Transverse colon (tissue), 4 donors: ENCODE measurements at regions not wholly inside any gene's neighbourhood (a gene's known extent, or its start where the extent isn't known, plus 50 kb on each side); places are given as distances from the start of the nearest gene placed in this dataset.
A peak's percentile ranks its signal among the peaks of the same experiment; 100 is the strongest.

Source experiments
- DNase-seq: peaks from one replicate; pipeline ENCODE4 v3.0.0-alpha.2; 2019
- H3K27ac ChIP-seq, 4 donors: fragments of 200-600 bp; sonication (generic); 2 replicates each; pipeline ENCODE4 v1.5.1; 2016 to 2018; ENCODE audit warnings: inconsistent platforms in 4 of 4
- H3K27me3 ChIP-seq: fragments of 200-600 bp; sonication (generic); 2 replicates; pipeline ENCODE4 v1.5.1; 2017; ENCODE audit warnings: inconsistent platforms
- H3K36me3 ChIP-seq, 4 donors: fragments of 200-600 bp; sonication (generic); 2 replicates each; pipeline ENCODE4 v1.5.1; 2017 to 2019; ENCODE audit warnings: inconsistent platforms in 4 of 4
- H3K4me1 ChIP-seq, 4 donors: fragments of 200-600 bp; sonication (generic); 2 replicates each; pipeline ENCODE4 v1.5.1; 2017 to 2020; ENCODE audit warnings: inconsistent platforms in 4 of 4
- H3K4me3 ChIP-seq, 4 donors: fragments of 200-600 bp; sonication (generic); 1 replicate in 1 of 4; 2 replicates in 3 of 4; pipeline versions ENCODE4 v1.5.1 to v1.6.1; 2017 to 2019; ENCODE audit warnings: inconsistent platforms in 4 of 4
- H3K9me3 ChIP-seq, 2 donors: fragments of 200-600 bp; sonication (generic); 2 replicates each; pipeline ENCODE4 v1.5.1; 2017 to 2019; ENCODE audit warnings: inconsistent platforms in 2 of 2
- EP300 ChIP-seq: sonication (generic); formaldehyde crosslinking; IDR thresholded peaks from one replicate; pipeline ENCODE4 v1.6.1; 2017; ENCODE audit warnings: antibody characterized with exemption, low read depth
- POLR2A ChIP-seq: fragments of 450-650 bp; IDR thresholded peaks from one replicate; pipeline ENCODE4 v1.6.1; 2016; ENCODE audit warnings: antibody characterized with exemption, mild to moderate bottlenecking, moderate library complexity
- POLR2AphosphoS5 ChIP-seq, 3 donors: sonication (generic); formaldehyde crosslinking; IDR thresholded peaks; one replicate each; pipeline ENCODE4 v1.6.1; 2016; ENCODE audit warnings: antibody characterized with exemption in 3 of 3
- WGBS, 2 donors: methylation state at CpG; one replicate each; pipeline ENCODE4 v1.1.5; 2018; ENCODE audit warnings: low coverage in 1 of 2; 5-methylcytosine and 5-hydroxymethylcytosine counted together
- in situ Hi-C, 4 donors: fragments of 200-750 bp; cut with MboI; loops; one replicate each; pipeline versions ENCODE4 v1.15.0 to v1.15.1; 2017; ENCODE audit warnings: low sequenced_read_pairs in 3 of 4, low pct_ligation_motif_present in 1 of 4, low pct_unique_long_range_greater_than_20kb in 1 of 4
- intact Hi-C: fragments of 100-400 bp; cut with DNase I; formaldehyde crosslinking; loops from one replicate; pipeline ENCODE4 v1.15.1; 2023; ENCODE audit warnings: low total_unique reads
- TF ChIP-seq, protein P1 (sequence below), 5 experiments: fragments of 200-600 bp in 3 of 5; fragments of 450-650 bp in 2 of 5; sonication (generic) in 3 of 5; IDR thresholded peaks; 1 replicate in 2 of 5; 2 replicates in 3 of 5; pipeline ENCODE4 v1.5.1; 2016 to 2017; ENCODE audit warnings: antibody characterized with exemption in 5 of 5, inconsistent platforms in 3 of 5, mild to moderate bottlenecking in 2 of 5, moderate library complexity in 1 of 5

DNA sequence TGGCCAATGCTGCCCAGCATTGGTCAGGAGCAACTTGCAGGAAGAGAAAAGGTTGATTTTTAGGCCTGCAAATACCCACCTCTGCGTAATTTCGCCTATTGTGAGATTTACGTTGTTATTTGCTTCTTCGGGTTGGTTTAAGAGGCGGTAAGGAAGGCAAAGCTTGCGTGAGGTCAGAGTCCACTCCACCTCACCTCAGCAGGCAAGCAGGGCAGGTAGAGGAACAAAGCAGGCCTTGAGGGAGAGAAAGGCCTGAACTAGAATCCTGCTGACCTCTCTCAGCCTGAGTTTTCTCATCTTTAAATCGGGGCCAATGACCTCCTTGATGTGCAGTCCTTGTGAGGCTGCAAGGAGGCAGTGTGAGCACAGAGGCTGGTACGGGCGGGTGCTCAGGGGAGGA lies 239.1 kb downstream of the CDC5L start:
- WGBS, 2 donors: 58 to 66% methylated on average over 5 to 8 of the region's 9 CpGs
- H3K36me3 ChIP-seq: no peaks in the 10 kb centered on the region
- no peak overlapping the region for H3K4me3 ChIP-seq
- in situ Hi-C loops: loop anchor here in 1 of 4 donors (25.0 kb wide), 1 partner anchor 1286 kb away; no protein-coding TSS in a partner anchor
- H3K4me1 ChIP-seq: peaks cover 0 to 6% (median 2%) of the 10 kb centered on the region in 4 donors
- peak; percentile 22 for DNase-seq
- no peaks in the 10 kb centered on the region for H3K27me3 ChIP-seq
- H3K27ac ChIP-seq: no peak overlapping the region
- TF ChIP-seq EP300: no peak
- TF ChIP-seq, protein P1, sequence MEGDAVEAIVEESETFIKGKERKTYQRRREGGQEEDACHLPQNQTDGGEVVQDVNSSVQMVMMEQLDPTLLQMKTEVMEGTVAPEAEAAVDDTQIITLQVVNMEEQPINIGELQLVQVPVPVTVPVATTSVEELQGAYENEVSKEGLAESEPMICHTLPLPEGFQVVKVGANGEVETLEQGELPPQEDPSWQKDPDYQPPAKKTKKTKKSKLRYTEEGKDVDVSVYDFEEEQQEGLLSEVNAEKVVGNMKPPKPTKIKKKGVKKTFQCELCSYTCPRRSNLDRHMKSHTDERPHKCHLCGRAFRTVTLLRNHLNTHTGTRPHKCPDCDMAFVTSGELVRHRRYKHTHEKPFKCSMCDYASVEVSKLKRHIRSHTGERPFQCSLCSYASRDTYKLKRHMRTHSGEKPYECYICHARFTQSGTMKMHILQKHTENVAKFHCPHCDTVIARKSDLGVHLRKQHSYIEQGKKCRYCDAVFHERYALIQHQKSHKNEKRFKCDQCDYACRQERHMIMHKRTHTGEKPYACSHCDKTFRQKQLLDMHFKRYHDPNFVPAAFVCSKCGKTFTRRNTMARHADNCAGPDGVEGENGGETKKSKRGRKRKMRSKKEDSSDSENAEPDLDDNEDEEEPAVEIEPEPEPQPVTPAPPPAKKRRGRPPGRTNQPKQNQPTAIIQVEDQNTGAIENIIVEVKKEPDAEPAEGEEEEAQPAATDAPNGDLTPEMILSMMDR (IDR thresholded peaks at IDR 0.05): no peak
- TF ChIP-seq POLR2A: no peak
- no peak for TF ChIP-seq POLR2AphosphoS5 (IDR thresholded peaks at IDR 0.05)
- no peaks in the 10 kb centered on the region for H3K9me3 ChIP-seq
- intact Hi-C loops: no loop called here

DNA sequence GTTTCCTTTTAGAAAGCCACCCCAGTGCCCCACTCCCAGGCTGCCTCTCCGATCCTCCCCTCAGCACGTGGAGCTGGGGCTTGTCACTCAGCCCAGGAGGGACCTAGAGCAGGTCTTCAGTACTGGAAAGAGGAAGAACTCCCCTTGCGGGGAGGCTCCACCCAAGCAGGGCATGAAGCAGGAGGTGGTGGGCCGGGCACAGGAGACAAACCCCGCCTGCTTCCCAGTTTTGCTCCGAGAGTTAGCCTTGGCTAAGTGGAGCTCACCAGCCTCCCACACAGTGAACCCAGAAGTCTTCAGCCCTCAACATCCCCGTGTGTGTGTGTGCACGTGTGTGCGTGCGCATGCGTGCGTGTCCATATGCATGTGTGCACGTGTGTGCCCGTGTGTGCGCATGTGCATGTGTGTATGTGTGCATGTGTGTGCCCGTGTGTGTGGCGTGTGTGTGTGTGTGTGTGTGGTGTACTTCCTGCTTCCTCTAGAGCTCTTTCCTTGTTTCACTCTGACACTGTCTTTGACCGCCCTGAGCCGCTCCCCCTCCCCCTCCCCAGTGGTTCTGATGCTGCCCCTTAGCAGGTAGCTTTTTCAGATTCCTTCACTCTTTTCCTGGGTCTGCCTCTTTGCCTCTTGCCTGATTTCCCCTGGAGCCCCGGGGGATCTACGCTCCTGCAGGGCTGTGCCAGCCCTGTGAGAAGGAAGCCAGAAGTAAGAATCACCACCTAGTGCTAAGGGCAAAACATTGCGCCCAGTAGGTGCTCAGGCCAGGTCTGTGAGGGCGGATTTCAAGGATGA lies 239.8 kb downstream of the CDC5L start:
- Histone ChIP-seq H3K36me3 (no peaks in the 10 kb centered on the region), H3K4me1 (peaks cover 0 to 6% (median 2%) of the 10 kb centered on the region in 4 donors), H3K4me3 (no peak overlapping the region), H3K27me3 (peaks cover 5% of the 10 kb centered on the region), H3K27ac (no peak overlapping the region), H3K9me3 (no peaks in the 10 kb centered on the region)
- WGBS, 2 donors: 79 to 100% methylated on average over 2 to 23 of the region's 23 CpGs
- peak; percentile 23 for DNase-seq
- in situ Hi-C loops (loop anchor here in 1 of 4 donors (25.0 kb wide), 1 partner anchor 1285 kb away; no protein-coding TSS in a partner anchor), intact Hi-C loops (no loop called here)
- TF ChIP-seq POLR2AphosphoS5 (IDR thresholded peaks at IDR 0.05): no peak
- TF ChIP-seq, protein P1 (IDR thresholded peaks at IDR 0.05): no peak
- no peak for TF ChIP-seq EP300

DNA sequence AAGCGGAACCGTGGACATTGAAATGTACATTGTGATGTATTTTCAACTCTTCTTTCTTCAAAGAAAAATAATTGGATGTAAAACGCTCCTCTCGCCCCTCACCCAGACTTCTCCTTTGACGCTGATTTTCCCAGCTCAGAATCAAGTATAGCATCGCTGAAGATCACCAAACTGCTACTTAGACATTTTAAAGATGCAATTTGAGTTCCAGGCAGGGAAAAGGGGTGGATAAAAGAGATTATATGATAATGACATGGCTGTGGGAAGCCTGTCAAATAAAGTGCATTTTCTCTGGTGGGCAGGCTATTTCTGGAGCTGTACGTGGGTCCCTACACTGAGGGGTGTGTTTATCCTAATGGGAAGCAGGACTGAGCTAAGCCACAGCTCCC lies 240.4 kb downstream of the CDC5L start:
- no peak for DNase-seq
- no peak overlapping the region for H3K4me3 ChIP-seq
- H3K36me3 ChIP-seq: no peaks in the 10 kb centered on the region
- intact Hi-C loops: no loop called here
- WGBS, 2 donors: 91 to 93% methylated on average over 5 to 7 of the region's 7 CpGs
- in situ Hi-C loops: loop anchor here in 1 of 4 donors (25.0 kb wide), 1 partner anchor 1284 kb away; no protein-coding TSS in a partner anchor
- peaks cover 5% of the 10 kb centered on the region for H3K27me3 ChIP-seq
- TF ChIP-seq, protein P1 (IDR thresholded peaks at IDR 0.05): no peak
- no peak for TF ChIP-seq POLR2A
- TF ChIP-seq EP300: no peak
- no peak for TF ChIP-seq POLR2AphosphoS5 (IDR thresholded peaks at IDR 0.05)
- H3K9me3 ChIP-seq: no peaks in the 10 kb centered on the region
- H3K27ac ChIP-seq: no peak overlapping the region
- H3K4me1 ChIP-seq: peaks cover 0 to 6% (median 2%) of the 10 kb centered on the region in 4 donors

DNA sequence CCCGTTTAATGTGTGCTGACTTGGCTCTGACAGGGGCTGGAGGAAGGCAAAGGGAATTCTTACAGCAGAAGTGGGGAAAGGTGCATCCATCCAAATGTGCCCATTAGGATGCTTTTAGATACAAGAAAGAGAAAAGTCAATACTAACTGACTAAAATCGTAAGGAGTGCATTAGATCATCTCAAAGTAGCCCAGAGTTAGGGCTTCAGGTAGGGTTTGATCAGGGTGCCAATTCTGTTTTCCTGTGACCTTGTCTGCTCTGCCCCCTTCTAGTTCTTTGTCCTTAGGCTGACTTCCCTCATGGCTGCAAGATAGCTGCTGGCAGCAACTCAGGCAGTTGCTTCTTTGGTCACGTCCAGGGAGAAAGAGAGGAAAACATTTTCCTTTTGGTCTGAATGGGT lies 240.8 kb downstream of the CDC5L start:
- H3K27me3 ChIP-seq: peaks cover 5% of the 10 kb centered on the region
- no peak overlapping the region for H3K27ac ChIP-seq
- no peaks in the 10 kb centered on the region for H3K9me3 ChIP-seq
- H3K4me3 ChIP-seq: no peak overlapping the region
- H3K36me3 ChIP-seq: no peaks in the 10 kb centered on the region
- WGBS, 2 donors: 71% methylated on average over 3 of the region's 3 CpGs; no CpG with 5 or more reads in 1 of the 2 donors
- H3K4me1 ChIP-seq: peaks cover 0 to 6% (median 2%) of the 10 kb centered on the region in 4 donors
- DNase-seq: no peak
- TF ChIP-seq EP300 (no peak), POLR2AphosphoS5 (IDR thresholded peaks at IDR 0.05) (no peak)
- TF ChIP-seq, protein P1 (IDR thresholded peaks at IDR 0.05): no peak
- intact Hi-C loops (no loop called here), in situ Hi-C loops (loop anchor here in 1 of 4 donors (25.0 kb wide), 1 partner anchor 1284 kb away; no protein-coding TSS in a partner anchor)
